ENCODE measurements at regions not wholly inside any gene's neighbourhood (a gene's known extent, or its start where the extent isn't known, plus 50 kb on each side); places are given as distances from the start of the nearest gene placed in this dataset.

- TF ChIP-seq EZH2 (IDR thresholded peaks at IDR 0.05; ENCODE audit: borderline replicate concordance, low read depth, low read length, severe bottlenecking) (no peak), CTCF (IDR thresholded peaks at IDR 0.05; ENCODE audit: borderline replicate concordance, extremely low read depth, low read length, poor library complexity, severe bottlenecking) (no peak)
- no peak overlapping the region for H3K27ac ChIP-seq (ENCODE audit: low read length)
- peaks cover 18% of the 10 kb centered on the region for H3K27me3 ChIP-seq (ENCODE audit: insufficient read depth, low read length, poor library complexity)
- H4K20me1 ChIP-seq (ENCODE audit: insufficient read depth, low read length) = no peaks in the 10 kb centered on the region
- ATAC-seq (ENCODE audit: insufficient read depth, low read depth) (no peak), DNase-seq (no peak)
- H3K79me2 ChIP-seq (ENCODE audit: insufficient read depth, low read length) = no peaks in the 10 kb centered on the region
- no peak overlapping the region for H3K9ac ChIP-seq (ENCODE audit: low read depth, low read length)
- no peak overlapping the region for H3K4me2 ChIP-seq (ENCODE audit: insufficient read depth, low read length)
- no peaks in the 10 kb centered on the region for H3K36me3 ChIP-seq (ENCODE audit: insufficient read depth, low read length)
- H3K9me3 ChIP-seq (ENCODE audit: insufficient read depth, low read length, severe bottlenecking) = no peaks in the 10 kb centered on the region
- H3K4me1 ChIP-seq (ENCODE audit: insufficient read depth, low read length) = no peaks in the 10 kb centered on the region
- no peak overlapping the region for H2AFZ ChIP-seq (ENCODE audit: low read depth, low read length)
- no peak overlapping the region for H3K4me3 ChIP-seq (ENCODE audit: low read depth in 1 of 2, low read length in 2 of 2)
Observed at GRCh38 chr11:32161293-32161692, 70.4 kb downstream of the RCN1 start.

- Histone ChIP-seq H3K4me1 (ENCODE audit: insufficient read depth, low read length) (no peaks in the 10 kb centered on the region), H3K9me3 (ENCODE audit: insufficient read depth, low read length, severe bottlenecking) (no peaks in the 10 kb centered on the region), H3K27me3 (ENCODE audit: insufficient read depth, low read length, poor library complexity) (peaks cover 23% of the 10 kb centered on the region), H4K20me1 (ENCODE audit: insufficient read depth, low read length) (no peaks in the 10 kb centered on the region), H2AFZ (ENCODE audit: low read depth, low read length) (no peak overlapping the region), H3K36me3 (ENCODE audit: insufficient read depth, low read length) (no peaks in the 10 kb centered on the region), H3K4me3 (ENCODE audit: low read depth in 1 of 2, low read length in 2 of 2) (no peak overlapping the region), H3K79me2 (ENCODE audit: insufficient read depth, low read length) (no peaks in the 10 kb centered on the region), H3K4me2 (ENCODE audit: insufficient read depth, low read length) (no peak overlapping the region), H3K27ac (ENCODE audit: low read length) (no peak overlapping the region), H3K9ac (ENCODE audit: low read depth, low read length) (no peak overlapping the region)
- DNase-seq (no peak), ATAC-seq (ENCODE audit: insufficient read depth, low read depth) (no peak)
- TF ChIP-seq CTCF (IDR thresholded peaks at IDR 0.05; ENCODE audit: borderline replicate concordance, extremely low read depth, low read length, poor library complexity, severe bottlenecking) (no peak), EZH2 (IDR thresholded peaks at IDR 0.05; ENCODE audit: borderline replicate concordance, low read depth, low read length, severe bottlenecking) (no peak)
Observed at GRCh38 chr11:32162351-32162750, 71.5 kb downstream of the RCN1 start.

- Histone ChIP-seq H2AFZ (ENCODE audit: low read depth, low read length) (no peak overlapping the region), H3K4me3 (ENCODE audit: low read depth in 1 of 2, low read length in 2 of 2) (no peak overlapping the region), H3K4me1 (ENCODE audit: insufficient read depth, low read length) (no peaks in the 10 kb centered on the region), H4K20me1 (ENCODE audit: insufficient read depth, low read length) (no peaks in the 10 kb centered on the region), H3K27ac (ENCODE audit: low read length) (no peak overlapping the region), H3K36me3 (ENCODE audit: insufficient read depth, low read length) (no peaks in the 10 kb centered on the region), H3K79me2 (ENCODE audit: insufficient read depth, low read length) (no peaks in the 10 kb centered on the region), H3K27me3 (ENCODE audit: insufficient read depth, low read length, poor library complexity) (peaks cover 23% of the 10 kb centered on the region), H3K4me2 (ENCODE audit: insufficient read depth, low read length) (no peak overlapping the region), H3K9ac (ENCODE audit: low read depth, low read length) (no peak overlapping the region), H3K9me3 (ENCODE audit: insufficient read depth, low read length, severe bottlenecking) (no peaks in the 10 kb centered on the region)
- TF ChIP-seq CTCF (IDR thresholded peaks at IDR 0.05; ENCODE audit: borderline replicate concordance, extremely low read depth, low read length, poor library complexity, severe bottlenecking) (no peak), EZH2 (IDR thresholded peaks at IDR 0.05; ENCODE audit: borderline replicate concordance, low read depth, low read length, severe bottlenecking) (no peak)
- no peak for ATAC-seq (ENCODE audit: insufficient read depth, low read depth)
- no peak for DNase-seq
Observed at GRCh38 chr11:32162906-32163305, 72.0 kb downstream of the RCN1 start.

GRCh38 chr11:32163557-32163956, 72.7 kb downstream of the RCN1 start:
- Histone ChIP-seq H3K27me3 (ENCODE audit: insufficient read depth, low read length, poor library complexity) (peaks cover 25% of the 10 kb centered on the region), H3K36me3 (ENCODE audit: insufficient read depth, low read length) (no peaks in the 10 kb centered on the region), H2AFZ (ENCODE audit: low read depth, low read length) (no peak overlapping the region), H4K20me1 (ENCODE audit: insufficient read depth, low read length) (no peaks in the 10 kb centered on the region), H3K4me3 (ENCODE audit: low read depth in 1 of 2, low read length in 2 of 2) (no peak overlapping the region), H3K9me3 (ENCODE audit: insufficient read depth, low read length, severe bottlenecking) (no peaks in the 10 kb centered on the region), H3K79me2 (ENCODE audit: insufficient read depth, low read length) (no peaks in the 10 kb centered on the region), H3K4me2 (ENCODE audit: insufficient read depth, low read length) (no peak overlapping the region), H3K4me1 (ENCODE audit: insufficient read depth, low read length) (no peaks in the 10 kb centered on the region), H3K27ac (ENCODE audit: low read length) (no peak overlapping the region), H3K9ac (ENCODE audit: low read depth, low read length) (no peak overlapping the region)
- TF ChIP-seq EZH2 (IDR thresholded peaks at IDR 0.05; ENCODE audit: borderline replicate concordance, low read depth, low read length, severe bottlenecking) (no peak), CTCF (IDR thresholded peaks at IDR 0.05; ENCODE audit: borderline replicate concordance, extremely low read depth, low read length, poor library complexity, severe bottlenecking) (no peak)
- DNase-seq (no peak), ATAC-seq (ENCODE audit: insufficient read depth, low read depth) (no peak)

All from DND-41 (cell line).